Adrenal gland (tissue), 5 donors: ENCODE measurements at regions not wholly inside any gene's neighbourhood (a gene's known extent, or its start where the extent isn't known, plus 50 kb on each side); places are given as distances from the start of the nearest gene placed in this dataset.

Experiments
- CTCF ChIP-seq, 6 experiments: fragments of 450-650 bp in 4 of 6; fragments of 200-600 bp in 2 of 6; sonication (generic) in 1 of 6; IDR thresholded peaks; 1 replicate in 5 of 6; 2 replicates in 1 of 6; pipeline versions ENCODE4 v1.5.1 to v1.8.0; 2016 to 2021; ENCODE audit warnings: antibody characterized with exemption in 6 of 6, mild to moderate bottlenecking in 2 of 6, moderate library complexity in 1 of 6
- POLR2A ChIP-seq, 2 donors: fragments of 450-650 bp; IDR thresholded peaks; one replicate each; pipeline ENCODE4 v1.6.1; 2017; ENCODE audit warnings: antibody characterized with exemption in 2 of 2, mild to moderate bottlenecking in 2 of 2, moderate library complexity in 1 of 2
- donor health status: DM: no; HTN: no; CAD: no.

DNA sequence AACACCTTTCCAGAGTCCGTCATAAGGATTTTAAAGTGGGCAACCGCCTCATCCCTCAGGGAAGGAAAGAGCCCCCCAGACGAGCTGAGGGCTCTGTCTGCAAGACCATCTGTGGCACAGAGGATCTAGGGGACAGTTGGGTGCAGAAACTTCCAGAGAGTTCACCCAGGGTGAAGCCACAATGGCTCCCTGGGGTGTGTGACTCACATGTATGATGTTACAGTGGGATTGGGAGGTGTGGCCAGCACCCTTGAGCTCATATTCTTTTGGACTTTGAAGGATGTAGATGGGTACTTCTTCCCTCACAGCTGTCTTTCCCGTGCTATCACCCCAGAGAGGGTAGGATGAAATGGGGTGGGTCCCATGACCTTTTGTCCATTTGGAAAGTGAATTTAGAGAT lies 95.5 kb downstream of the NCR2 start:
- TF ChIP-seq CTCF (IDR thresholded peaks at IDR 0.05) (no peak), POLR2A (IDR thresholded peaks at IDR 0.05) (no peak)
